Muscle of leg (tissue), 3 donors: ENCODE measurements at regions not wholly inside any gene's neighbourhood (a gene's known extent, or its start where the extent isn't known, plus 50 kb on each side); places are given as distances from the start of the nearest gene placed in this dataset.

ENCODE experiments used
- DNase-seq: peaks from one replicate; pipeline ENCODE4 v3.0.0; 2013
- H3K27ac ChIP-seq: one replicate; pipeline ENCODE4 v1.5.1; 2013; ENCODE audit warnings: mild to moderate bottlenecking, low read length, control low read depth
- H3K27me3 ChIP-seq: one replicate; pipeline ENCODE4 v1.6.1; 2013; ENCODE audit warnings: low read length; ENCODE audit not compliant: control insufficient read depth, insufficient read depth
- H3K36me3 ChIP-seq: one replicate; pipeline ENCODE4 v1.6.1; 2013; ENCODE audit warnings: low read length; ENCODE audit not compliant: control insufficient read depth, insufficient read depth
- H3K4me1 ChIP-seq: one replicate; pipeline ENCODE4 v1.6.1; 2013; ENCODE audit warnings: low read length; ENCODE audit not compliant: control insufficient read depth, insufficient read depth
- H3K4me3 ChIP-seq: one replicate; pipeline ENCODE4 v1.5.1; 2013; ENCODE audit warnings: low read length, control low read depth
- H3K9me3 ChIP-seq: replicated peaks from 2 replicates; pipeline ENCODE4 v1.6.1; 2013; ENCODE audit warnings: low read depth, low read length; ENCODE audit not compliant: control insufficient read depth
- WGBS: methylation state at CpG from one replicate; pipeline ENCODE4 v1.1.5; 2013; ENCODE audit warnings: missing lambda C conversion rate; ENCODE audit not compliant: insufficient coverage; 5-methylcytosine and 5-hydroxymethylcytosine counted together

DNA sequence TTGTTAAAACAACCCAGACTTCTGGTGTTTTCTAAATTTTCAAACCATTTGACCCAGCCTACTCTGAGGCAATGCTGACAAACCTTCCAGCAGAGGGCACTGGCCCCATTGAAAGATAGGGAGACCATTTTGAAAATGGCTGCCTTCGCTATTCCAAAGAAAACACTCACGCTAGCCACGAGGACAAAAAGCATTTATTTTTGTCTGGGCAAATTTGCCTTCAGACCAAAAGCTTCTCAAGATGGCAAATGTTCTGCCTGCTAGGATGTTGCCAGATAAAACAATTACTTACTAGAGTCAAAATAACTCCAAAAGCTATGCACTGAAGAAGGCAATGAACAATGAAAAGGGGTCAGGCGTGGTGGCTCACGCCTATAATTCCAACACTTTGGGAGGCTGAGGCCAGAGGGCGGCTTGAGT is 296.7 kb upstream of the IRX5 start:
- no peak overlapping the region for H3K4me3 ChIP-seq
- H3K4me1 ChIP-seq = no peaks in the 10 kb centered on the region
- H3K9me3 ChIP-seq = no peaks in the 10 kb centered on the region
- 87% methylated on average over 3 of the region's 6 CpGs for WGBS
- DNase-seq = no peak
- no peak overlapping the region for H3K27ac ChIP-seq
- no peaks in the 10 kb centered on the region for H3K27me3 ChIP-seq
- no peaks in the 10 kb centered on the region for H3K36me3 ChIP-seq

DNA sequence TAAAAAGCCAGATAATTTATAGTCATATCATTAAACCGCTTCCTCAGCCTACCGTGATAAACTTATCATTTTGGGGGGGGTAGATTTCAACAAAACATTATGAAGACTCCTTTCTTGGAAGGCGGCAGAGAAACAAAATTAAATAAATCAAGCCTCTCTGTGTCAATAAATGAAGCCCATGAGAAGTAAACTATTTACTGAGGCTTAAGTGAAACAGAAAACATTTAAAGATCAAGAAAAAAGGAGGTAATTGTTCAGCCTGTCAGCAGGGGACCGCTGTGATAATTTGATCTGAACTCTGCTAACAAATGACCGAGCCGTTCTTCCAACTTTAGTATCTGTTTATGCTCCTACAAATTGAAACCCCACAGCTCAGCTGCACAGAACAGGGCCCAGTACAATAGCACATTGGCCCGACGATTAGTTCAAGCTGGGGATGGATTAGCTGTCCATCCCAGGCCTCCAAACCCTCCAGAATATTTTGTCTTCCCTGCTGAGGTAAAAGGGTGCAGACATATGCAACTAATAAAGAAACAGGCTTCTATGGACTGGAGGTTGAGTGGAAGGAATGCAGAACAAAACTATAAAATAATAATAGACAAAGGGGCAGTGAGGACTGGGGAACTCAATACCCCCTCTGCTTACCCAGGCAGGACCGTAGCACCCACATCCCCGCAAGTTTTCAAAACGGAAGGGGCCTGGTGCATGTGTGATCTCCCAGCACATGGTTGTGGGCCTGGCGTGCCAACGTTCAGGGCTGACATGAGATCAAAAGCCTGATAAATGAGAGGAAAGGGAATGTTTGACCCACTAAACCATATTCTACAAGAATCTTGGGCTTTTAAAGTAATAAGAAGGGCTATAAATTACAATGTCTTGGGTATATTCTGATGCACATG is 298.1 kb upstream of the IRX5 start:
- Histone ChIP-seq H3K36me3 (no peaks in the 10 kb centered on the region), H3K27me3 (no peaks in the 10 kb centered on the region), H3K9me3 (no peaks in the 10 kb centered on the region), H3K4me3 (no peak overlapping the region), H3K4me1 (no peaks in the 10 kb centered on the region), H3K27ac (no peak overlapping the region)
- DNase-seq = no peak
- no CpG with 5 or more reads among the region's 13 CpGs for WGBS

DNA sequence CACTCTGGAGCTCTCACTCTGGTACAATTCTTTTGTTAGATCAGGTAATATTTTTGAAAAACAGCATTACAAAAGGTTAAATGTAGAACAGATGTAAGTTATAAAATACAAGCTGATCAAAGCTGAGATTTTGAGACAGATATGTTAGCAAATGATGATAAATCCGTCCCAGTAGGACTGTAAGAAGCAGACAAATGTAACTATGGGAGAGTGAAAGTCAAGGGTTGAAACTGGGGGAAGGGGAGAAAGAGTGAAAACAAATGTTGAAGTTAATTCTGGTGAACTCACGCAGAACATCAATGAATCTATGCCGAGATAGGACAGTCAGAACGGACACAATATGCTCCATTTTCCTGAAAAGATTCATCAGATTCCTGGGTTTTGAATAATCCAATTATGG is 298.9 kb upstream of the IRX5 start:
- Histone ChIP-seq H3K36me3 (no peaks in the 10 kb centered on the region), H3K4me1 (no peaks in the 10 kb centered on the region), H3K9me3 (no peaks in the 10 kb centered on the region), H3K27ac (no peak overlapping the region), H3K27me3 (no peaks in the 10 kb centered on the region), H3K4me3 (no peak overlapping the region)
- DNase-seq = no peak
- 80% methylated on average over 3 of the region's 4 CpGs for WGBS

DNA sequence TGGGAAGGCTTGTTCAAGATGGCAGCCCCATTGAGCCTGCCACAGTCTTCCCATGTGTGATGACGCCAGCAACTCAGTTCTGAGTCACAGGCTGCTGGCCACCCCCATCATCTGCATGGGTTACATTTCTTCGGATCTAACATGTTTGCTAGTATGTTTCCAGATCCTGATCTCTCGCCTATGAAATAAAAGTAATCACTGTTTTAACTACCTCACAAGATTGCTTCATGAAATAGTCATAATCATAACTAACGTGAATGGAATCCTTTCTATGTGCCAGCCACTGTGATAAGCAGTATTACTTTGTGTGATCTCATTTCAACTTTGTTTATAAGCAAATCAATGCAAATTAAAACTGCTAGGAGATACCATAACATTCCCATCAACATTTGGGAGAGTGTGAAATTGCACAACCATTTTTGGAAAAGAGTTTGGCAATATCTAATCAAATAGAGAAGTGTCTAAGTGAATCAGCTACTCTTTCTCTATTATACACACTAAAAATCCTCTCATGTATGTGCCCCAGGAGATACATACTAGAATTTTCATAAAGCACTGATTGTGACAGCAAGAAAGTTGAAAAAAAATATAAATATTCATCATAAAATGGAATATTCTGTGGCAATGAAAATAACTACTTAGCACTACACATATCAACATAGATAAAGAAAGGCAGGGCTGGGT is 300.2 kb upstream of the IRX5 start:
- Histone ChIP-seq H3K27ac (no peak overlapping the region), H3K27me3 (no peaks in the 10 kb centered on the region), H3K36me3 (no peaks in the 10 kb centered on the region), H3K4me1 (no peaks in the 10 kb centered on the region), H3K4me3 (no peak overlapping the region), H3K9me3 (no peaks in the 10 kb centered on the region)
- no peak for DNase-seq
- WGBS = no CpG with 5 or more reads among the region's 4 CpGs

DNA sequence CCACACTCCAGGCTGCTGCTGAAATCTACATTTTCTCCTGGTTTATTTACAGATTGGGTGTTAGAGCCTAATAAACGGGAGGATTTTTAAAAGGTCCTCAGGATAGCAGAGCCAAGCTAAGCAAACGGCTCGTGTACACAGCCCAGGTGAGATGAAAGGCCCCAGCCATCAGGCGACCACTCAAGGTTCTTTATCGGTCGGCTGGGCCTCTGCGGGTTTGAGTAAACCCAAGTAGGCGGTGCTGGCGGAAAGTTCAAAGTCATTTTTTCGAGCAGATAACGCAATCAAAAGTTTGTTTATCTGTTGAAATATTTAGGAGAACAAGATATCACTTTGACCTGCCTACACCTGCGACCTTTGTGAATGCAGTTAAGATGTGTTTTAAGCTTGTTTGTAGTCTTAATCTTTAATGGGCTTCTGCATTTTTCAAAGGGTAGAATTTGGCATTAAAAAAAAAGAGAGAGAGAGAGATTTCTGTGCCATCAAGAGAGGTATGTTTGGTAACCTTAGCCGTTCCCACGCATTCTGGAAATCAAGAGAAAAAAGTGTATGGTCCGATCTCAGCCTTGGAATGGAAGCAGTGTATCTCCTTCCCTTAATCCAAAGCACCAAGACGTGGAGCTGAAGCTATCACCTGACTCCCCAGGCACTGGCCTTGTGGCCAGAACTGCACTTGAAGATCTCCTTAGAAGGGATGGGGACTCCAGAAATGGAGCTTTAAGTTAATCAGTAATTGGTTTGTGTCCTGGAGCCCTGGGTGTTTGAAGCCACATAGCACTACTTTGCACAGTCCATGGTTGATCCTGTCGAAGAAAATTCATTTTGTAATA is 301.7 kb upstream of the IRX5 start:
- Histone ChIP-seq H3K4me1 (no peaks in the 10 kb centered on the region), H3K4me3 (no peak overlapping the region), H3K27me3 (no peaks in the 10 kb centered on the region), H3K9me3 (no peaks in the 10 kb centered on the region), H3K27ac (no peak overlapping the region), H3K36me3 (no peaks in the 10 kb centered on the region)
- WGBS = 76% methylated on average over 16 of the region's 17 CpGs
- DNase-seq = no peak

DNA sequence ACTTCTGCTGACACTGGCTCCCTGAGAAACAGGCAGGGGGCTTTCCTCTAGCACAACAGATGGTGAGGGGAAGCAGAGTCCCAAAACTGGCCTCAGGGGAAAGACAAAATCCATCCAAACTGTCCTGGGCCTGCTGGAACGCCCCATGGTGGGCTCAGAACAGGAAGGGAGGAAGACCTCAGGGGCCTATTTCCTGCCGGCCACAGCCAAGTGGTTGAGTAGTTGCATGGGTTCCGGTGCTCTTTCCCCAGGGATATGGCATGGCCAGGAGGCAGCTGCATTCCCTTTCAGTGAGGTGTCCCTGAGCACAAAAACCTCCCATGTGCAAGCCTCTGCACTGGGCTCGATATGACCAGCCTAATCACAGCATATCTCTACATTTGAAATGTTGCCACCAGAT is 303.0 kb upstream of the IRX5 start:
- no peaks in the 10 kb centered on the region for H3K36me3 ChIP-seq
- WGBS = 60% methylated on average over 3 of the region's 4 CpGs
- H3K4me1 ChIP-seq = no peaks in the 10 kb centered on the region
- no peaks in the 10 kb centered on the region for H3K9me3 ChIP-seq
- no peak overlapping the region for H3K4me3 ChIP-seq
- no peak for DNase-seq
- peaks cover 2% of the 10 kb centered on the region for H3K27me3 ChIP-seq
- no peak overlapping the region for H3K27ac ChIP-seq

DNA sequence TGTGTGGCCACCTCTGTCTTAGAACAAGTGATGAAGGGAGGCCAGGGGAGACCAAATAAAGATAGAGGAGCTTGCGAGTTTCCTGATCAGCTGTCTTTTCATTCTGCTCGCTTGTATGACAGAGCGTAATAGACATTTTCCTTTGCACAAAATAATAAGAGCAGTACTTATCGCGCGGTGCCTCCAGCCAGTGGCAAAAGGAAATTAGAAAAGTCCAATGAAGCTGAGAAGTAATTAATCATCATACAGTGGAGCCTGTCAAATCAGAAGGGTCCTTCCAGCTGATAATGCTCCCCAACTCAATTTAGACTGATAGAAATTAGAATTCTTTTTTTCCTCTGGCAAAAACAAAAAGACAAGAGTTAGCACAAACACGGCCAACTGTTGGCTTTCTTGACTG is 307.0 kb upstream of the IRX5 start:
- H3K27ac ChIP-seq = no peak overlapping the region
- H3K4me1 ChIP-seq = no peaks in the 10 kb centered on the region
- no peaks in the 10 kb centered on the region for H3K36me3 ChIP-seq
- peaks cover 5% of the 10 kb centered on the region for H3K27me3 ChIP-seq
- H3K9me3 ChIP-seq = no peaks in the 10 kb centered on the region
- 56% methylated on average over 3 of the region's 7 CpGs for WGBS
- no peak for DNase-seq
- H3K4me3 ChIP-seq = no peak overlapping the region

DNA sequence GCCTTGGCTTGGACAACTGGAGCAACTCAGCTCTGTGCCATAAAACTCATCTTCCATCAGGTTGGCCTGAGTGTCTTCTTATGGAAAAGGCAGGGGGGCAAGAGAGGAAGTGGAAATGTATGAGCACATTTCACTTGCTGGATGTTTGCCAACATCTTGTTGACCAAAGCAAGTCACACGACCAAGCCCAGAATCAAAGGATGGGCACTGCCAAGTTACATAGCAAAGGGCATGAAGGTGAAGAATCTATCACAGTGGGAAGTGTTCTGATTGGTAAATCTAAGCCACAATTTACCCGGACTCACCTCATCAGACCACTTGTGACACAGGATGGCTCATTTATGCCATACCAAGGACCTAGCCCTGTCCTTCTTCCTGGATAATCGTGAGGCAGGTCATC is 310.5 kb upstream of the IRX5 start:
- Histone ChIP-seq H3K36me3 (no peaks in the 10 kb centered on the region), H3K4me1 (no peaks in the 10 kb centered on the region), H3K27ac (no peak overlapping the region), H3K4me3 (no peak overlapping the region), H3K27me3 (peaks cover 5% of the 10 kb centered on the region), H3K9me3 (no peaks in the 10 kb centered on the region)
- no peak for DNase-seq
- WGBS = 86% methylated on average over 1 of the region's 3 CpGs

DNA sequence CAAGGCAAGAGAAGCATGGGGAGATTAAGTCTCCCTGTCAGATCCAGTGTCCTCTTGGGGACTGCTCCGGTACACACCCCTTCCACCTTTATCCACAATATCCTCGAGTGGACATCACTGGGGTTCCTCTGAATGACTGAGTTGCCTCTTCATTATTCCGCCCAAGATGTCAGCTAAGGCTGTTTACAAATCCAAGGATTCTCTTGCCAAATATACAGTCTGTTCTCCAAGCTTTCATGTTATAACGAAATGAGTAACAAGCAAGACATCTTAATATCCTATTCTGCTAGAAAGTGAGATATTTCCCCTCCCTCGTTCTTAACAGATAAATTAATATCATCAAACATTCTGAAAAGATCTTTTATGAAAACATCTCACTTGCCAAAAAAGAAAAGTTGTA is 314.1 kb upstream of the IRX5 start:
- Histone ChIP-seq H3K27ac (no peak overlapping the region), H3K4me1 (no peaks in the 10 kb centered on the region), H3K9me3 (no peaks in the 10 kb centered on the region), H3K4me3 (no peak overlapping the region), H3K27me3 (peaks cover 3% of the 10 kb centered on the region), H3K36me3 (no peaks in the 10 kb centered on the region)
- no peak for DNase-seq
- WGBS = 72% methylated on average over 3 of the region's 5 CpGs

DNA sequence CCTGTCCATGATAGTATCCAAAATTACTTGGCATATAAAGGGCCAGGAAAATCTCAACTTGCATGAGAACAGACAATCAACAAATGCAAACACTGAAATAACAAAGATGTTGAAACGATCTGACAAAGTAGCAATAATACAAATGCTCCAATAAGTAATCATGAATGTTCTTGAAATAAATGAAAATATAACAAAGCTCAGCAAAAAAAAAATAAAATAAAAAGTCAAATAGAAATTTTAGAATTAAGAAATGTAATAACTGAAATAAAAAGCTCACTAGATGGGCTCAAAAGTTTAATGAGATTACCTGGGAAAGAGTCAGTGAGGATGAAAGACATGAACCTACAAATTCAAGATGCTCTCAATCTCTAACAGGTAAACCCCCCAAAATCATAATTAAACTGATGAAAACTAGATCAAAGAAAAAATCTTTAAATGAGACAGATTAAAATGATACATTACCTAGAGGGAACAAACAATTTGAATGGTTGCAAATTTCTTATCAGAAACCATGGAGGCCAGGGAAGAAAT is 319.0 kb upstream of the IRX3 start:
- no peaks in the 10 kb centered on the region for H3K27me3 ChIP-seq
- WGBS = no CpG with 5 or more reads among the region's 1 CpG
- no peaks in the 10 kb centered on the region for H3K36me3 ChIP-seq
- H3K4me1 ChIP-seq = peaks cover 3% of the 10 kb centered on the region
- no peak overlapping the region for H3K4me3 ChIP-seq
- no peak for DNase-seq
- H3K9me3 ChIP-seq = peaks cover 7% of the 10 kb centered on the region
- no peak overlapping the region for H3K27ac ChIP-seq
